Activated naive CD4-positive, alpha-beta T cell treated with Interleukin-2 at 50 U/mL for 16 hours (primary cell): ENCODE measurements at regions not wholly inside any gene's neighbourhood (a gene's known extent, or its start where the extent isn't known, plus 50 kb on each side); places are given as distances from the start of the nearest gene placed in this dataset.
A peak's percentile ranks its signal among the peaks of the same experiment; 100 is the strongest.

Experiments
- DNase-seq: peaks from one replicate; pipeline ENCODE4 v3.0.0-alpha.2; 2020

GRCh38 chr2:43030551-43031307, 195.7 kb downstream of the ZFP36L2 start:
- DNase-seq: no peak

GRCh38 chr2:43029186-43029585, 197.2 kb downstream of the ZFP36L2 start:
- no peak for DNase-seq

- DNase-seq: no peak
These were observed 198.2 kb downstream of the ZFP36L2 start for GRCh38 chr2:43028188-43028587.

- no peak for DNase-seq
These were observed 199.1 kb downstream of the ZFP36L2 start for GRCh38 chr2:43027097-43027873.

GRCh38 chr2:43026426-43027096, 199.8 kb downstream of the ZFP36L2 start:
- DNase-seq: no peak

- DNase-seq: no peak
These were observed 200.6 kb downstream of the ZFP36L2 start for GRCh38 chr2:43025709-43026295.

GRCh38 chr2:43024515-43025011, 201.8 kb downstream of the ZFP36L2 start:
- DNase-seq: peak; percentile 26

- no peak for DNase-seq
These were observed 202.5 kb downstream of the ZFP36L2 start for GRCh38 chr2:43023791-43024514.

GRCh38 chr2:43022896-43023295, 203.5 kb downstream of the ZFP36L2 start:
- no peak for DNase-seq

GRCh38 chr2:43021791-43022509, 204.5 kb downstream of the ZFP36L2 start:
- DNase-seq: no peak

- no peak for DNase-seq
These were observed 205.3 kb downstream of the ZFP36L2 start for GRCh38 chr2:43020990-43021669.

- DNase-seq: no peak
These were observed 206.1 kb downstream of the ZFP36L2 start for GRCh38 chr2:43020296-43020695.

GRCh38 chr2:43019536-43020183, 206.7 kb downstream of the ZFP36L2 start:
- no peak for DNase-seq

GRCh38 chr2:43019025-43019367, 207.4 kb downstream of the ZFP36L2 start:
- no peak for DNase-seq

GRCh38 chr2:43018179-43019024, 208.0 kb downstream of the ZFP36L2 start:
- DNase-seq: no peak

- DNase-seq: no peak
These were observed 212.5 kb downstream of the ZFP36L2 start for GRCh38 chr2:43013821-43014345.

- DNase-seq: no peak
These were observed 213.4 kb downstream of the ZFP36L2 start for GRCh38 chr2:43012966-43013365.

GRCh38 chr2:43011158-43011491, 215.3 kb downstream of the ZFP36L2 start:
- no peak for DNase-seq

- no peak for DNase-seq
These were observed 215.8 kb downstream of the ZFP36L2 start for GRCh38 chr2:43010438-43011157.
